ENCODE measurements at regions not wholly inside any gene's neighbourhood (a gene's known extent, or its start where the extent isn't known, plus 50 kb on each side); places are given as distances from the start of the nearest gene placed in this dataset.
"Not testable (repeated sequence)": the region's sequence is repeated elsewhere in the genome, so short reads cannot be mapped to it uniquely, and the experiment has no call there.

- Mint-ChIP-seq H3K9me3 (no peaks in the 10 kb centered on the region), H3K27ac (no peak overlapping the region), H3K27me3 (peaks cover 0 to 11% of the 10 kb centered on the region in 2 donors), H3K4me1 (no peaks in the 10 kb centered on the region), H3K36me3 (no peaks in the 10 kb centered on the region), H3K4me3 (no peak overlapping the region)
- WGBS (ENCODE audit: insufficient coverage) = no CpG with 5 or more reads among the region's 4 CpGs
- no peaks in the 10 kb centered on the region for H3K27me3 ChIP-seq (replicated peaks in 1 of 2; ENCODE audit: control insufficient read depth in 2 of 2, extremely low read depth in 1 of 2, insufficient read depth in 2 of 2, low read length in 1 of 2)
- H3K9me3 ChIP-seq = no peaks in the 10 kb centered on the region
- ATAC-seq (replicated peaks in 1 of 4) (no peak), DNase-seq (peak in 1 of 35 experiments; percentile 1)
- H3K27ac ChIP-seq (ENCODE audit: low read length) = no peak overlapping the region
- H3K4me1 ChIP-seq (ENCODE audit: control insufficient read depth in 1 of 2, extremely low read depth in 1 of 2, insufficient read depth in 2 of 2, low read length in 2 of 2) = no peaks in the 10 kb centered on the region
- ChIA-PET POLR2A (no interaction called here), CTCF (no interaction called here)
- H3K4me3 ChIP-seq (ENCODE audit: control insufficient read depth in 1 of 2, extremely low read depth in 1 of 2, low read length in 1 of 2) = no peak overlapping the region
- H3K36me3 ChIP-seq (ENCODE audit: control insufficient read depth in 2 of 2, extremely low read depth in 1 of 2, insufficient read depth in 1 of 2, low read length in 1 of 2) = no peaks in the 10 kb centered on the region
Observed at GRCh38 chr10:58064714-58065528, 202.8 kb downstream of the IPMK start.

GRCh38 chr10:58063861-58064480 lies 203.7 kb downstream of the IPMK start:
- Mint-ChIP-seq H3K27ac (no peak overlapping the region), H3K9me3 (no peaks in the 10 kb centered on the region), H3K4me1 (no peaks in the 10 kb centered on the region), H3K27me3 (peaks cover 0 to 11% of the 10 kb centered on the region in 2 donors), H3K4me3 (no peak overlapping the region), H3K36me3 (no peaks in the 10 kb centered on the region)
- no peaks in the 10 kb centered on the region for H3K9me3 ChIP-seq
- no CpG with 5 or more reads among the region's 7 CpGs for WGBS (ENCODE audit: insufficient coverage)
- H3K4me1 ChIP-seq (ENCODE audit: control insufficient read depth in 1 of 2, extremely low read depth in 1 of 2, insufficient read depth in 2 of 2, low read length in 2 of 2) = no peaks in the 10 kb centered on the region
- no peak overlapping the region for H3K27ac ChIP-seq (ENCODE audit: low read length)
- H3K27me3 ChIP-seq (replicated peaks in 1 of 2; ENCODE audit: control insufficient read depth in 2 of 2, extremely low read depth in 1 of 2, insufficient read depth in 2 of 2, low read length in 1 of 2) = no peaks in the 10 kb centered on the region
- ChIA-PET POLR2A (no interaction called here), CTCF (no interaction called here)
- H3K36me3 ChIP-seq (ENCODE audit: control insufficient read depth in 2 of 2, extremely low read depth in 1 of 2, insufficient read depth in 1 of 2, low read length in 1 of 2) = no peaks in the 10 kb centered on the region
- DNase-seq (no peak), ATAC-seq (replicated peaks in 1 of 4) (no peak)
- H3K4me3 ChIP-seq (ENCODE audit: control insufficient read depth in 1 of 2, extremely low read depth in 1 of 2, low read length in 1 of 2) = no peak overlapping the region

GRCh38 chr10:58058683-58059082 lies 209.0 kb downstream of the IPMK start:
- CTCF ChIA-PET; H3K36me3 Mint-ChIP-seq; POLR2A ChIA-PET; H3K4me1 ChIP-seq (ENCODE audit: control insufficient read depth in 1 of 2, extremely low read depth in 1 of 2, insufficient read depth in 2 of 2, low read length in 2 of 2); DNase-seq; H3K9me3 Mint-ChIP-seq; H3K27ac ChIP-seq (ENCODE audit: low read length); H3K4me1 Mint-ChIP-seq; H3K27me3 ChIP-seq (replicated peaks in 1 of 2; ENCODE audit: control insufficient read depth in 2 of 2, extremely low read depth in 1 of 2, insufficient read depth in 2 of 2, low read length in 1 of 2); H3K9me3 ChIP-seq; H3K4me3 Mint-ChIP-seq; H3K27me3 Mint-ChIP-seq; H3K4me3 ChIP-seq (ENCODE audit: control insufficient read depth in 1 of 2, extremely low read depth in 1 of 2, low read length in 1 of 2); ATAC-seq (replicated peaks in 1 of 4); H3K36me3 ChIP-seq (ENCODE audit: control insufficient read depth in 2 of 2, extremely low read depth in 1 of 2, insufficient read depth in 1 of 2, low read length in 1 of 2); H3K27ac Mint-ChIP-seq: not testable (repeated sequence)
- WGBS (ENCODE audit: insufficient coverage) = 86% methylated on average over 1 of the region's 1 CpG

- H3K27ac ChIP-seq (ENCODE audit: low read length) = no peak overlapping the region
- Mint-ChIP-seq H3K9me3 (no peaks in the 10 kb centered on the region), H3K4me3 (no peak overlapping the region), H3K36me3 (no peaks in the 10 kb centered on the region), H3K27me3 (peaks cover 0 to 2% of the 10 kb centered on the region in 2 donors), H3K27ac (no peak overlapping the region), H3K4me1 (no peaks in the 10 kb centered on the region)
- H3K4me3 ChIP-seq (ENCODE audit: control insufficient read depth in 1 of 2, extremely low read depth in 1 of 2, low read length in 1 of 2) = no peak overlapping the region
- DNase-seq = no peak
- no peaks in the 10 kb centered on the region for H3K4me1 ChIP-seq (ENCODE audit: control insufficient read depth in 1 of 2, extremely low read depth in 1 of 2, insufficient read depth in 2 of 2, low read length in 2 of 2)
- H3K36me3 ChIP-seq (ENCODE audit: control insufficient read depth in 2 of 2, extremely low read depth in 1 of 2, insufficient read depth in 1 of 2, low read length in 1 of 2) = no peaks in the 10 kb centered on the region
- ATAC-seq (replicated peaks in 1 of 4) = no peak
- H3K9me3 ChIP-seq = no peaks in the 10 kb centered on the region
- ChIA-PET CTCF (no interaction called here), POLR2A (no interaction called here)
- no peaks in the 10 kb centered on the region for H3K27me3 ChIP-seq (replicated peaks in 1 of 2; ENCODE audit: control insufficient read depth in 2 of 2, extremely low read depth in 1 of 2, insufficient read depth in 2 of 2, low read length in 1 of 2)
- no CpG with 5 or more reads among the region's 2 CpGs for WGBS (ENCODE audit: insufficient coverage)
Observed at GRCh38 chr10:58054881-58055280, 212.8 kb downstream of the IPMK start.

GRCh38 chr10:58052772-58053171 lies 214.9 kb downstream of the IPMK start:
- Histone ChIP-seq H3K9me3 (no peaks in the 10 kb centered on the region), H3K36me3 (ENCODE audit: control insufficient read depth in 2 of 2, extremely low read depth in 1 of 2, insufficient read depth in 1 of 2, low read length in 1 of 2) (no peaks in the 10 kb centered on the region), H3K27me3 (replicated peaks in 1 of 2; ENCODE audit: control insufficient read depth in 2 of 2, extremely low read depth in 1 of 2, insufficient read depth in 2 of 2, low read length in 1 of 2) (no peaks in the 10 kb centered on the region), H3K4me3 (ENCODE audit: control insufficient read depth in 1 of 2, extremely low read depth in 1 of 2, low read length in 1 of 2) (no peak overlapping the region), H3K27ac (ENCODE audit: low read length) (no peak overlapping the region), H3K4me1 (ENCODE audit: control insufficient read depth in 1 of 2, extremely low read depth in 1 of 2, insufficient read depth in 2 of 2, low read length in 2 of 2) (no peaks in the 10 kb centered on the region)
- Mint-ChIP-seq H3K9me3 (no peaks in the 10 kb centered on the region), H3K36me3 (no peaks in the 10 kb centered on the region), H3K27ac (no peak overlapping the region), H3K4me3 (no peak overlapping the region), H3K27me3 (peaks cover 0 to 3% of the 10 kb centered on the region in 2 donors), H3K4me1 (no peaks in the 10 kb centered on the region)
- POLR2A ChIA-PET = interaction anchor here in 1 of 2 donors (0.7 kb wide), 1 partner anchor 252 kb away, joined by 4 read pairs; no protein-coding TSS in a partner anchor
- no CpG with 5 or more reads among the region's 1 CpG for WGBS (ENCODE audit: insufficient coverage)
- DNase-seq = no peak
- no peak for ATAC-seq (replicated peaks in 1 of 4)
- CTCF ChIA-PET = interaction anchor here in 1 of 2 donors (0.7 kb wide), 1 partner anchor 15 kb away, joined by 3 read pairs; no protein-coding TSS in a partner anchor

- no peaks in the 10 kb centered on the region for H3K9me3 ChIP-seq
- CTCF ChIA-PET = no interaction called here
- POLR2A ChIA-PET = no interaction called here
- H3K4me1 Mint-ChIP-seq = no peaks in the 10 kb centered on the region
- H3K27ac Mint-ChIP-seq = no peak overlapping the region
- H3K27me3 ChIP-seq (replicated peaks in 1 of 2; ENCODE audit: control insufficient read depth in 2 of 2, extremely low read depth in 1 of 2, insufficient read depth in 2 of 2, low read length in 1 of 2) = no peaks in the 10 kb centered on the region
- H3K9me3 Mint-ChIP-seq = no peaks in the 10 kb centered on the region
- H3K36me3 Mint-ChIP-seq = no peaks in the 10 kb centered on the region
- H3K4me1 ChIP-seq (ENCODE audit: control insufficient read depth in 1 of 2, extremely low read depth in 1 of 2, insufficient read depth in 2 of 2, low read length in 2 of 2) = no peaks in the 10 kb centered on the region
- H3K27me3 Mint-ChIP-seq = peaks cover 0 to 6% of the 10 kb centered on the region in 2 donors
- H3K27ac ChIP-seq (ENCODE audit: low read length) = no peak overlapping the region
- DNase-seq (no peak), ATAC-seq (replicated peaks in 1 of 4) (no peak)
- no peak overlapping the region for H3K4me3 Mint-ChIP-seq
- H3K4me3 ChIP-seq (ENCODE audit: control insufficient read depth in 1 of 2, extremely low read depth in 1 of 2, low read length in 1 of 2) = no peak overlapping the region
- no peaks in the 10 kb centered on the region for H3K36me3 ChIP-seq (ENCODE audit: control insufficient read depth in 2 of 2, extremely low read depth in 1 of 2, insufficient read depth in 1 of 2, low read length in 1 of 2)
Observed at GRCh38 chr10:58050575-58050974, 217.1 kb downstream of the IPMK start.

Data from T-cell (primary cell).